ENCODE measurements at regions not wholly inside any gene's neighbourhood (a gene's known extent, or its start where the extent isn't known, plus 50 kb on each side); places are given as distances from the start of the nearest gene placed in this dataset.

DNA sequence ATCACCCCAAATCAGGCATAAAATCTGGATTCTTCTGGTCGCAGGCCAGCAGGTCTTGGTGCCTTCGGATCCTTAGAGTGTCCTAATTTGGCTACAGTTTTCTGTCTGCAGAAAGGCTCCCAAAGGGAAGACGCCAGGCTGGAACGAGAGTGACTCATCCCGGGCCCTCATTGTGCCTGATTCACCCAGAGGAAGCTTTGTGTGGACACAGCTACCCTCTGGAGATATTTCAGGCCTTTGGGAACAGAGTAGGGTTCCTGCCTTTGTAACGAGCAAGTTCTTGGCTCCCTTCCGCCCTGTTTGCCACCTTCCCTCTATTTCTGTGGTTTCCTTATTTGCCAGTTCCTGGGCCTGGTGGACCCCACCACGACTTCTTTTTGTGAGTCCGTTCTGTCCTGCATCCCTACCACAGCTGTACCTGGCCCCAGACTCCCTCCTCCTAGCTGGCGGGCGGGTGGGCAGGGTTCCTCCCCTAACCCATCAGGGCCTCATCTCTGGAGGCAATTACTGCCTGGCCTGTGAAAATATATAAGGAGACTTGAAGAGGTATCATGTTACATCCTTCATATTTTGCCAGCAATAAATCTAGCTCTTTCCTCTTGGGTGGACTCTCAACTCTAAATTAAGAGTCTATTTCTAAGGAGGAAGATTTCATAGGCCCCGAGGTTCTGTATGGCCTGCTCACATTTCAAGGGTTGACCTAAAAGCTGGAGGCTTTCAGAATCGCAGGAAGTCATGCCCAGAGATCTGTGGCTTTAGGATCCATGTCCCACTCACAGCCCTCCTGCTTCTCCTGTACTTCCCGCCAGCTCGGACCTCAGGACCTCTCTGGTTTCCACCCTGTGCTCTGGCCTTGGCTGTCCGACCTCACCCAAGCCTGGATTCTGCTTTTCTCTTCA, 219.2 kb upstream of the ZNF32 start:
- TF ChIP-seq CTCF (IDR thresholded peaks at IDR 0.05; ENCODE audit: low read depth, low read length): no peak

GRCh38 chr10:43867113-43867512, 218.4 kb upstream of the ZNF32 start:
- no peak for TF ChIP-seq CTCF (IDR thresholded peaks at IDR 0.05; ENCODE audit: low read depth, low read length)
- DNase-seq (ENCODE audit: extremely low read depth, low read depth): no peak

More for the DNA sequence above, 219.2 kb upstream of the ZNF32 start:
- no peak for DNase-seq (ENCODE audit: extremely low read depth, low read depth)

GRCh38 chr10:43866712-43867111, 218.0 kb upstream of the ZNF32 start:
- DNase-seq (ENCODE audit: extremely low read depth, low read depth): no peak
- no peak for TF ChIP-seq CTCF (IDR thresholded peaks at IDR 0.05; ENCODE audit: low read depth, low read length)

DNA sequence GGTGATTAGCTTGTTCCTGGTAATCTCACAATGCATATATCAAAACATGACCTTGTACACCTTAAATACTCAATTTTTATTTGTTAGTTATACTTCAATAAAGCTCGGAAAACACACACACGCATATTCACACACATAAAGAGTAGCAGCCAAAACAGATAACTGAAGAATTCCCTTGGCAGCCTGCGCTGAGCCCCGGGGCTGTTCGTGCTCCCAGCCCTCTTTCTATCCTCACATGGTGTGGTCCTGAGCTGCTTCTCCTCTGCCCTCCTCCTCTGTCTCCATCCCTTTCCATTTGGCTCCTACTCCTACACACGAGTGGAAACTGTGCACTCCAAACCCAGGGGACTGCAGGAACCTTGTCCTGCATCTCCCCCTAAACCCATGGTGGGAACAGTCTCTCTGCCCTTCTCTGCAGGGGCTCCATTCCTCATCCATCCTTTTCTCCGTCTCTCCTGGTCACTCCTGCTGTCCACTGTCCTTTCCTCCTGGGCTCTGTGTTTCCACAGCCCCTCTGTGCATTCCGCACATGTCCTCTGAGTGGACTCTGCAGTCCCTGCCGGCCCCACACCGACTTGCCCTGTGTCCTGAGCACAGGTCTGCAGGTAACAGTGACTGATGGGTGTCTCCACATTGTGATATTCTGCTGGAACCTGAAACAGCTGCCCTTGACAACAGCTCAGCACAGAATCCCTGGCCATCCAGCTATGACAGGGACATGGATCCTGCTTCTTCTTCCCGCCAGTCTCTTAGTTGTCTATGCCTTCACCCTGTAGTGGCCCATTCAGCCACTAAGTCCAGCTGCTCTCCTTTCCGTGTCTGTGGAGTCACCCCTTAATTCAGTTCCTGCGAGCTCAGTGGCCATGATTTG, 216.8 kb upstream of the ZNF32 start:
- TF ChIP-seq CTCF (IDR thresholded peaks at IDR 0.05; ENCODE audit: low read depth, low read length): no peak
- DNase-seq (ENCODE audit: extremely low read depth, low read depth): no peak

- no peak for DNase-seq (ENCODE audit: extremely low read depth, low read depth)
- TF ChIP-seq CTCF (IDR thresholded peaks at IDR 0.05; ENCODE audit: low read depth, low read length): no peak
These were observed 216.0 kb upstream of the ZNF32 start for GRCh38 chr10:43864656-43865055.

DNA sequence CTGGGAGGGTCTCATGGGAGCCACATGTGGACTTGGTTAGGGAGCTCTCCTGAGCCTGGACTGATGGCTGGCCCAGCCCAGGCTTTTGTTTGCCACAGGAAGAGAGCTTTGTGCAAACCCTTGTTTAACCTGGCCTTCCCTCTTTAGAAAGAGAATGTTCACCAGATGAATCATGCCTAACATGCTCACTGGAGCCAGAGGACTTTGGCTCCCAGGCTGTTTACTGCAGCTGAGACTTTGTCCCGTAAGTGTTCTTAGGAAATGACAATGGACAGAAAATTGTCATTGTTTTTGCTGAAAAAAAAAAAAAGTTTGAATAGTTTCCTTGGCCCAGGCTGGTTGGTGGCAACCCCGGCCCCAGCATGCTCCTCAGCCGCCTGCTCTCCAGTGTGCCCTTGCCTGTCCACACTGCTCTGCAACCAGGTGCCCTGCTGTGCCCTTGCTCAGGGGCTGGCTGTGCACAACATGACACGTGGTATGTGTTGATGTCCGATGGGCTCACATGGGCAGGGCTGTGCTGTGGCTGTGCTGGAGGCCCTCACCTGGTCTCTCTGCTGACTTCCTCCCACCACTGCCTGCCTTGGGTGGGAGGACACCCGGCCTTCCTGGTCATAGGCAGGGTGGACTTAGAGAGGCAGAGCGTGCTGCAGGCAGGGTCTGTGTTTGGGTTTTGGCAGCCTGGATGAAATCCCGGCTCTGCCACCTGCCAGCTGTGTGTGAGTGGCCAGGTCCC, 215.3 kb upstream of the ZNF32 start:
- no peak for TF ChIP-seq CTCF (IDR thresholded peaks at IDR 0.05; ENCODE audit: low read depth, low read length)
- DNase-seq (ENCODE audit: extremely low read depth, low read depth): no peak
